ENCODE measurements at regions not wholly inside any gene's neighbourhood (a gene's known extent, or its start where the extent isn't known, plus 50 kb on each side); places are given as distances from the start of the nearest gene placed in this dataset.
"Not testable (repeated sequence)": the region's sequence is repeated elsewhere in the genome, so short reads cannot be mapped to it uniquely, and the experiment has no call there.

DNA sequence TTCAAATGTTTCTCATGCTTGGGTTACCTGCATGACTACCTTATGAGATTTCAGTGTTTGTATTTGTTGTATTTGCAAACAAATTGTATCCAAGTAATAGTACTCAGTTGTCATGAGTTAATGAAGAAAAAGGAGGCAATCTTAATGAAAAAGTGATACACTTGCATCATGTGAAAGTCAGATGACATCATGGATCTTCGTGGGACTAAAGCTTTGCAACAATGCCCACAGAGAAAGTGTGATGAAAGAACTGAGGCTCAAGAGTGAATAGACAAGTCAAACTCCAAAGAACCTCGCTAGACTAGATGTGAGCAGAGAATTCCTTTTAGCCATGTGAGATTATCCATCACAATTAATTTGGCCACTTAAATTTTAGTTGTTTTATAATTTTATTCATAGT is 75.4 kb upstream of the ADRB2 start:
- Histone ChIP-seq H3K9ac (replicated peaks; ENCODE audit: extremely low read depth, insufficient read depth, low read length) (no peak overlapping the region), H3K4me3 (replicated peaks in 1 of 3; ENCODE audit: insufficient read depth in 1 of 3, low read depth in 1 of 3, low read length in 3 of 3) (no peak overlapping the region), H3K27ac (ENCODE audit: insufficient read depth, low read depth, low read length) (no peak overlapping the region), H3K9me1 (replicated peaks; ENCODE audit: control insufficient read depth, extremely low read depth, insufficient read depth, low read length) (no peaks in the 10 kb centered on the region), H3K27me3 (ENCODE audit: control insufficient read depth in 2 of 2, insufficient read depth in 2 of 2, low read length in 2 of 2) (no peaks in the 10 kb centered on the region), H2AFZ (ENCODE audit: low read depth, low read length) (no peak overlapping the region), H3K4me1 (ENCODE audit: control insufficient read depth, extremely low read depth, insufficient read depth, low read length) (no peaks in the 10 kb centered on the region), H4K20me1 (replicated peaks; ENCODE audit: control insufficient read depth, extremely low read depth, insufficient read depth, low read length) (no peaks in the 10 kb centered on the region), H3K9me3 (replicated peaks; ENCODE audit: control insufficient read depth, insufficient read depth, low read length) (no peaks in the 10 kb centered on the region), H3K36me3 (ENCODE audit: control insufficient read depth in 2 of 2, extremely low read depth in 1 of 2, insufficient read depth in 2 of 2, low read length in 2 of 2) (no peaks in the 10 kb centered on the region), H3K79me2 (ENCODE audit: control insufficient read depth, insufficient read depth, low read length) (no peaks in the 10 kb centered on the region), H3K4me2 (ENCODE audit: insufficient read depth, low read length) (no peak overlapping the region)
- FAIRE-seq: no peak
- intact Hi-C loops (cut with micrococcal nuclease): no loop called here
- CTCF ChIA-PET: interaction anchor here (1.5 to 1.8 kb wide), 2 partner anchors 10 to 207 kb away, joined by 5 to 12 read pairs; no protein-coding TSS in a partner anchor
- BruUV-seq (replicated peaks): no TSS peak
- POLR2A ChIA-PET: no interaction called here
- dilution Hi-C loops (cut with MboI; ENCODE audit: extremely low pct_ligation_motif_present, low sequenced_read_pairs): loop anchor here (10.0 kb wide), 1 partner anchor 254 kb away; no protein-coding TSS in a partner anchor
- TF ChIP-seq GATA2 (IDR thresholded peaks at IDR 0.05; ENCODE audit: insufficient read depth, insufficient read length, low read depth, low read length) (no peak), CTCF (IDR thresholded peaks at IDR 0.05; ENCODE audit: extremely low read depth in 1 of 2, insufficient read depth in 1 of 2, low read depth in 1 of 2, low read length in 2 of 2) (no peak), JUN (IDR thresholded peaks at IDR 0.05; ENCODE audit: borderline replicate concordance, insufficient read depth, insufficient read length, low read depth) (no peak), EZH2 (IDR thresholded peaks at IDR 0.05; ENCODE audit: borderline replicate concordance, low read depth, low read length, severe bottlenecking) (no peak), MAX (IDR thresholded peaks at IDR 0.05; ENCODE audit: insufficient read depth, insufficient read length) (no peak), POLR2A (IDR thresholded peaks at IDR 0.05; ENCODE audit: low read depth, low read length) (no peak), POLR2AphosphoS5 (IDR thresholded peaks at IDR 0.05; ENCODE audit: insufficient read depth, low read depth, low read length) (no peak), FOS (IDR thresholded peaks at IDR 0.05; ENCODE audit: borderline replicate concordance, insufficient read depth, low read length) (no peak), MYC (IDR thresholded peaks at IDR 0.05; ENCODE audit: low read depth, low read length) (no peak)
- no peak for DNase-seq (ENCODE audit: low read depth, low spot score)

- H3K79me2 ChIP-seq (ENCODE audit: control insufficient read depth, insufficient read depth, low read length); intact Hi-C loops (cut with micrococcal nuclease); H3K9me3 ChIP-seq (replicated peaks; ENCODE audit: control insufficient read depth, insufficient read depth, low read length); BruUV-seq (replicated peaks); H3K4me1 ChIP-seq (ENCODE audit: control insufficient read depth, extremely low read depth, insufficient read depth, low read length); H3K9me1 ChIP-seq (replicated peaks; ENCODE audit: control insufficient read depth, extremely low read depth, insufficient read depth, low read length); H3K4me2 ChIP-seq (ENCODE audit: insufficient read depth, low read length); H4K20me1 ChIP-seq (replicated peaks; ENCODE audit: control insufficient read depth, extremely low read depth, insufficient read depth, low read length); DNase-seq (ENCODE audit: low read depth, low spot score); CTCF ChIA-PET; H3K36me3 ChIP-seq (ENCODE audit: control insufficient read depth in 2 of 2, extremely low read depth in 1 of 2, insufficient read depth in 2 of 2, low read length in 2 of 2); POLR2A ChIA-PET; H2AFZ ChIP-seq (ENCODE audit: low read depth, low read length); H3K4me3 ChIP-seq (replicated peaks in 1 of 3; ENCODE audit: insufficient read depth in 1 of 3, low read depth in 1 of 3, low read length in 3 of 3); H3K27me3 ChIP-seq (ENCODE audit: control insufficient read depth in 2 of 2, insufficient read depth in 2 of 2, low read length in 2 of 2); H3K27ac ChIP-seq (ENCODE audit: insufficient read depth, low read depth, low read length); FAIRE-seq; H3K9ac ChIP-seq (replicated peaks; ENCODE audit: extremely low read depth, insufficient read depth, low read length): not testable (repeated sequence)
- dilution Hi-C loops (cut with MboI; ENCODE audit: extremely low pct_ligation_motif_present, low sequenced_read_pairs): loop anchor here (10.0 kb wide), 1 partner anchor 252 kb away; no protein-coding TSS in a partner anchor
These were observed 74.0 kb upstream of the ADRB2 start for GRCh38 chr5:148752375-148752774.
